Liver (tissue), 8 donors: ENCODE measurements at regions not wholly inside any gene's neighbourhood (a gene's known extent, or its start where the extent isn't known, plus 50 kb on each side); places are given as distances from the start of the nearest gene placed in this dataset.

Experiments used
- DNase-seq: peaks from one replicate; pipeline ENCODE4 v3.0.0-alpha.2; 2017; ENCODE audit warnings: low spot score
- H3K27ac ChIP-seq, 2 donors: one replicate each; pipeline ENCODE4 v1.7.0; 2013; ENCODE audit warnings: inconsistent platforms in 2 of 2, low read length in 2 of 2, control low read depth in 1 of 2, low read depth in 1 of 2, mild to moderate bottlenecking in 1 of 2
- H3K27me3 ChIP-seq, 4 donors: one replicate each; pipeline versions ENCODE4 v1.6.1 to v1.7.0; 2013; ENCODE audit warnings: low read length in 3 of 4, inconsistent platforms in 1 of 4, mild to moderate bottlenecking in 1 of 4, moderate library complexity in 1 of 4; ENCODE audit not compliant: control insufficient read depth in 4 of 4, insufficient read depth in 4 of 4
- H3K36me3 ChIP-seq, 4 donors: one replicate each; pipeline versions ENCODE4 v1.6.1 to v1.7.0; 2013; ENCODE audit warnings: low read length in 3 of 4, mild to moderate bottlenecking in 3 of 4, low read depth in 1 of 4, moderate library complexity in 1 of 4; ENCODE audit not compliant: control insufficient read depth in 4 of 4, insufficient read depth in 3 of 4
- H3K4me1 ChIP-seq, 4 donors: one replicate each; pipeline versions ENCODE4 v1.6.1 to v1.7.0; 2013; ENCODE audit warnings: low read length in 3 of 4, mild to moderate bottlenecking in 3 of 4, moderate library complexity in 1 of 4; ENCODE audit not compliant: control insufficient read depth in 4 of 4, insufficient read depth in 4 of 4
- H3K4me3 ChIP-seq, 3 donors: one replicate each; pipeline versions ENCODE4 v1.6.1 to v1.7.0; 2013; ENCODE audit warnings: low read length in 3 of 3, control low read depth in 1 of 3, low read depth in 1 of 3, mild to moderate bottlenecking in 1 of 3
- H3K9ac ChIP-seq, 2 donors: one replicate each; pipeline ENCODE4 v1.7.0; 2013; ENCODE audit warnings: low read length in 2 of 2, mild to moderate bottlenecking in 2 of 2, moderate library complexity in 2 of 2, control low read depth in 1 of 2, low read depth in 1 of 2
- H3K9me3 ChIP-seq, 4 donors: one replicate each; pipeline versions ENCODE4 v1.6.1 to v1.7.0; 2013; ENCODE audit warnings: low read length in 3 of 4; ENCODE audit not compliant: control insufficient read depth in 4 of 4
- EGR1 ChIP-seq, 2 donors: IDR thresholded peaks; 2 replicates each; pipeline ENCODE4 v1.6.1; 2016 to 2018; ENCODE audit warnings: antibody characterized with exemption in 2 of 2, low read depth in 2 of 2
- FOXA1 ChIP-seq: IDR thresholded peaks from 2 replicates; pipeline ENCODE4 v1.6.1; 2016; ENCODE audit warnings: antibody characterized with exemption
- FOXA2 ChIP-seq: IDR thresholded peaks from 2 replicates; pipeline ENCODE4 v1.6.1; 2016; ENCODE audit warnings: antibody characterized with exemption
- GABPA ChIP-seq, 2 donors: IDR thresholded peaks in 1 of 2; conservative IDR thresholded peaks in 1 of 2; 2 replicates each; pipeline ENCODE4 v1.6.1; 2016; ENCODE audit warnings: antibody characterized with exemption in 2 of 2, mild to moderate bottlenecking in 1 of 2, moderate library complexity in 1 of 2
- HNF4A ChIP-seq, 2 donors: conservative IDR thresholded peaks; 2 replicates each; pipeline ENCODE4 v1.6.1; 2016; ENCODE audit warnings: antibody characterized with exemption in 2 of 2, mild to moderate bottlenecking in 2 of 2
- HNF4G ChIP-seq: IDR thresholded peaks from 2 replicates; pipeline ENCODE4 v1.6.1; 2016; ENCODE audit warnings: antibody characterized with exemption
- JUND ChIP-seq, 2 donors: IDR thresholded peaks; 2 replicates each; pipeline ENCODE4 v1.6.1; 2016; ENCODE audit warnings: antibody characterized with exemption in 2 of 2
- NR2F2 ChIP-seq: IDR thresholded peaks from 2 replicates; pipeline ENCODE4 v1.6.1; 2016; ENCODE audit warnings: antibody characterized with exemption
- RAD21 ChIP-seq, 2 donors: IDR thresholded peaks; 2 replicates each; pipeline ENCODE4 v1.6.1; 2016; ENCODE audit warnings: antibody characterized with exemption in 2 of 2, mild to moderate bottlenecking in 2 of 2
- RXRA ChIP-seq, 2 donors: IDR thresholded peaks; 2 replicates each; pipeline ENCODE4 v1.6.1; 2017 to 2018; ENCODE audit warnings: antibody characterized with exemption in 2 of 2, mild to moderate bottlenecking in 1 of 2
- SP1 ChIP-seq: IDR thresholded peaks from 2 replicates; pipeline ENCODE4 v1.6.1; 2018; ENCODE audit warnings: antibody characterized with exemption, mild to moderate bottlenecking
- TAF1 ChIP-seq: conservative IDR thresholded peaks from 2 replicates; pipeline ENCODE4 v1.6.1; 2016; ENCODE audit warnings: antibody characterized with exemption, mild to moderate bottlenecking
- YY1 ChIP-seq: IDR thresholded peaks from 2 replicates; pipeline ENCODE4 v1.6.1; 2016; ENCODE audit warnings: antibody characterized with exemption, mild to moderate bottlenecking
- WGBS: extraction: QIAGEN DNeasy Blood & Tissue Kit; methylation state at CpG from one replicate; pipeline ENCODE4 v1.1.7; 2013; 5-methylcytosine and 5-hydroxymethylcytosine counted together
- TF ChIP-seq, protein P1 (sequence below): fragments of 150-350 bp; IDR thresholded peaks from 2 replicates; pipeline ENCODE4 v1.5.1; 2017; ENCODE audit warnings: improper control_type of control experiment, low read depth, low read length; ENCODE audit not compliant: missing input control
- TF ChIP-seq, protein P2 (sequence below): IDR thresholded peaks from 2 replicates; pipeline ENCODE4 v1.6.1; 2016; ENCODE audit warnings: antibody characterized with exemption
- TF ChIP-seq, protein P3 (sequence below): IDR thresholded peaks from 2 replicates; pipeline ENCODE4 v1.6.1; 2016; ENCODE audit warnings: antibody characterized with exemption, mild to moderate bottlenecking
- TF ChIP-seq, protein P4 (sequence below): IDR thresholded peaks from 2 replicates; pipeline ENCODE4 v1.6.1; 2016; ENCODE audit warnings: antibody characterized with exemption
- TF ChIP-seq, protein P5 (sequence below): IDR thresholded peaks from 2 replicates; pipeline ENCODE4 v1.6.1; 2016; ENCODE audit warnings: antibody characterized with exemption
- donor health status: healthy.
- donor health status: healthy.
- donor health status: healthy.
- donor health status: healthy.
- donor health status: healthy.

DNA sequence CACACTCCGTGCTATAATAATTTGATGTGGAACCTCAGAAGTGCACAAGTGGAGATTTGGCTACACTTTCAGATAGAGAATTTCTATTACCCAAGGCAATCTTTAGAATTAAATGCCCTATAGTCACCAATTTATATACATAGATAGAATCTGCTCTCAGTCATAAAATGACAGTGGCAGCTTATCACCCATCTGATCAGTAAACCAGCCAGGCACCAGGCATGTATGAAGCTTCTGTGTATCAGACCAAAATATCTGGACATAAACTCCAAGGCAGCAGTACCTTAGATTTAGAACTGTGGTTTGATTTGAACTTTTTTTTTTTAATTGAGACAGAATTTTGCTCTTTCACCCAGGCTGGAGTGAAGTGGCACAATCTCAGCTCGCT, 180.9 kb downstream of the IPMK start:
- no peak overlapping the region for H3K9ac ChIP-seq
- DNase-seq = no peak
- no peaks in the 10 kb centered on the region for H3K27me3 ChIP-seq
- 94% methylated on average over 2 of the region's 2 CpGs for WGBS
- H3K9me3 ChIP-seq = no peaks in the 10 kb centered on the region
- H3K4me3 ChIP-seq = no peak overlapping the region
- H3K27ac ChIP-seq = no peak overlapping the region
- no peaks in the 10 kb centered on the region for H3K4me1 ChIP-seq
- no peaks in the 10 kb centered on the region for H3K36me3 ChIP-seq
- TF ChIP-seq, protein P1, sequence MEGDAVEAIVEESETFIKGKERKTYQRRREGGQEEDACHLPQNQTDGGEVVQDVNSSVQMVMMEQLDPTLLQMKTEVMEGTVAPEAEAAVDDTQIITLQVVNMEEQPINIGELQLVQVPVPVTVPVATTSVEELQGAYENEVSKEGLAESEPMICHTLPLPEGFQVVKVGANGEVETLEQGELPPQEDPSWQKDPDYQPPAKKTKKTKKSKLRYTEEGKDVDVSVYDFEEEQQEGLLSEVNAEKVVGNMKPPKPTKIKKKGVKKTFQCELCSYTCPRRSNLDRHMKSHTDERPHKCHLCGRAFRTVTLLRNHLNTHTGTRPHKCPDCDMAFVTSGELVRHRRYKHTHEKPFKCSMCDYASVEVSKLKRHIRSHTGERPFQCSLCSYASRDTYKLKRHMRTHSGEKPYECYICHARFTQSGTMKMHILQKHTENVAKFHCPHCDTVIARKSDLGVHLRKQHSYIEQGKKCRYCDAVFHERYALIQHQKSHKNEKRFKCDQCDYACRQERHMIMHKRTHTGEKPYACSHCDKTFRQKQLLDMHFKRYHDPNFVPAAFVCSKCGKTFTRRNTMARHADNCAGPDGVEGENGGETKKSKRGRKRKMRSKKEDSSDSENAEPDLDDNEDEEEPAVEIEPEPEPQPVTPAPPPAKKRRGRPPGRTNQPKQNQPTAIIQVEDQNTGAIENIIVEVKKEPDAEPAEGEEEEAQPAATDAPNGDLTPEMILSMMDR = no peak
- TF ChIP-seq, protein P2, sequence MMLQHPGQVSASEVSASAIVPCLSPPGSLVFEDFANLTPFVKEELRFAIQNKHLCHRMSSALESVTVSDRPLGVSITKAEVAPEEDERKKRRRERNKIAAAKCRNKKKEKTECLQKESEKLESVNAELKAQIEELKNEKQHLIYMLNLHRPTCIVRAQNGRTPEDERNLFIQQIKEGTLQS = no peak
- TF ChIP-seq FOXA1 = no peak
- TF ChIP-seq GABPA (IDR thresholded peaks at IDR 0.05 in 1 of 2, conservative IDR thresholded peaks at IDR 0.05 in 1 of 2) = no peak
- TF ChIP-seq, protein P3, sequence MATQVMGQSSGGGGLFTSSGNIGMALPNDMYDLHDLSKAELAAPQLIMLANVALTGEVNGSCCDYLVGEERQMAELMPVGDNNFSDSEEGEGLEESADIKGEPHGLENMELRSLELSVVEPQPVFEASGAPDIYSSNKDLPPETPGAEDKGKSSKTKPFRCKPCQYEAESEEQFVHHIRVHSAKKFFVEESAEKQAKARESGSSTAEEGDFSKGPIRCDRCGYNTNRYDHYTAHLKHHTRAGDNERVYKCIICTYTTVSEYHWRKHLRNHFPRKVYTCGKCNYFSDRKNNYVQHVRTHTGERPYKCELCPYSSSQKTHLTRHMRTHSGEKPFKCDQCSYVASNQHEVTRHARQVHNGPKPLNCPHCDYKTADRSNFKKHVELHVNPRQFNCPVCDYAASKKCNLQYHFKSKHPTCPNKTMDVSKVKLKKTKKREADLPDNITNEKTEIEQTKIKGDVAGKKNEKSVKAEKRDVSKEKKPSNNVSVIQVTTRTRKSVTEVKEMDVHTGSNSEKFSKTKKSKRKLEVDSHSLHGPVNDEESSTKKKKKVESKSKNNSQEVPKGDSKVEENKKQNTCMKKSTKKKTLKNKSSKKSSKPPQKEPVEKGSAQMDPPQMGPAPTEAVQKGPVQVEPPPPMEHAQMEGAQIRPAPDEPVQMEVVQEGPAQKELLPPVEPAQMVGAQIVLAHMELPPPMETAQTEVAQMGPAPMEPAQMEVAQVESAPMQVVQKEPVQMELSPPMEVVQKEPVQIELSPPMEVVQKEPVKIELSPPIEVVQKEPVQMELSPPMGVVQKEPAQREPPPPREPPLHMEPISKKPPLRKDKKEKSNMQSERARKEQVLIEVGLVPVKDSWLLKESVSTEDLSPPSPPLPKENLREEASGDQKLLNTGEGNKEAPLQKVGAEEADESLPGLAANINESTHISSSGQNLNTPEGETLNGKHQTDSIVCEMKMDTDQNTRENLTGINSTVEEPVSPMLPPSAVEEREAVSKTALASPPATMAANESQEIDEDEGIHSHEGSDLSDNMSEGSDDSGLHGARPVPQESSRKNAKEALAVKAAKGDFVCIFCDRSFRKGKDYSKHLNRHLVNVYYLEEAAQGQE = no peak
- TF ChIP-seq FOXA2 = no peak
- TF ChIP-seq, protein P4, sequence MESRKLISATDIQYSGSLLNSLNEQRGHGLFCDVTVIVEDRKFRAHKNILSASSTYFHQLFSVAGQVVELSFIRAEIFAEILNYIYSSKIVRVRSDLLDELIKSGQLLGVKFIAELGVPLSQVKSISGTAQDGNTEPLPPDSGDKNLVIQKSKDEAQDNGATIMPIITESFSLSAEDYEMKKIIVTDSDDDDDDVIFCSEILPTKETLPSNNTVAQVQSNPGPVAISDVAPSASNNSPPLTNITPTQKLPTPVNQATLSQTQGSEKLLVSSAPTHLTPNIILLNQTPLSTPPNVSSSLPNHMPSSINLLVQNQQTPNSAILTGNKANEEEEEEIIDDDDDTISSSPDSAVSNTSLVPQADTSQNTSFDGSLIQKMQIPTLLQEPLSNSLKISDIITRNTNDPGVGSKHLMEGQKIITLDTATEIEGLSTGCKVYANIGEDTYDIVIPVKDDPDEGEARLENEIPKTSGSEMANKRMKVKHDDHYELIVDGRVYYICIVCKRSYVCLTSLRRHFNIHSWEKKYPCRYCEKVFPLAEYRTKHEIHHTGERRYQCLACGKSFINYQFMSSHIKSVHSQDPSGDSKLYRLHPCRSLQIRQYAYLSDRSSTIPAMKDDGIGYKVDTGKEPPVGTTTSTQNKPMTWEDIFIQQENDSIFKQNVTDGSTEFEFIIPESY = no peak
- no peak for TF ChIP-seq RXRA (IDR thresholded peaks at IDR 0.05)
- TF ChIP-seq HNF4G = no peak
- TF ChIP-seq EGR1 (IDR thresholded peaks at IDR 0.05; ENCODE audit: low read depth in 2 of 2) = no peak
- TF ChIP-seq HNF4A (conservative IDR thresholded peaks at IDR 0.05) = no peak
- no peak for TF ChIP-seq JUND (IDR thresholded peaks at IDR 0.05)
- no peak for TF ChIP-seq TAF1
- TF ChIP-seq, protein P5, sequence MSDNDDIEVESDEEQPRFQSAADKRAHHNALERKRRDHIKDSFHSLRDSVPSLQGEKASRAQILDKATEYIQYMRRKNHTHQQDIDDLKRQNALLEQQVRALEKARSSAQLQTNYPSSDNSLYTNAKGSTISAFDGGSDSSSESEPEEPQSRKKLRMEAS = no peak
- TF ChIP-seq RAD21 (IDR thresholded peaks at IDR 0.05) = no peak
- no peak for TF ChIP-seq NR2F2
- no peak for TF ChIP-seq SP1
- no peak for TF ChIP-seq YY1
